SK-N-SH treated with all-trans-retinoic acid at 6 μM for 48 hours (cell line): ENCODE measurements at regions not wholly inside any gene's neighbourhood (a gene's known extent, or its start where the extent isn't known, plus 50 kb on each side); places are given as distances from the start of the nearest gene placed in this dataset.

ENCODE experiments used
- ATAC-seq: fragments of 200-7000 bp; cut with Tn5 transposase; 3 replicates; pipeline ENCODE4 v1.9.1; 2020; ENCODE audit warnings: mild to moderate bottlenecking, moderate library complexity
- ARNTL ChIP-seq: fragments of 450-650 bp; formaldehyde crosslinking; IDR thresholded peaks from 2 replicates; pipeline ENCODE4 v1.5.0; 2020; ENCODE audit warnings: low read depth, mild to moderate bottlenecking, moderate library complexity, borderline replicate concordance
- BACH2 ChIP-seq: fragments of 250-450 bp; sonication (Bioruptor Pico); IDR thresholded peaks from 2 replicates; pipeline ENCODE4 v1.9.0; 2021; ENCODE audit warnings: mild to moderate bottlenecking, borderline replicate concordance
- CREB5 ChIP-seq: fragments of 250-450 bp; sonication (Bioruptor Pico); IDR thresholded peaks from 2 replicates; pipeline ENCODE4 v1.5.1; 2020; ENCODE audit warnings: low read depth, mild to moderate bottlenecking, moderate library complexity
- CSDC2 ChIP-seq: fragments of 250-450 bp; sonication (Bioruptor Pico); IDR thresholded peaks from 2 replicates; pipeline ENCODE4 v1.5.0; 2020; ENCODE audit warnings: mild to moderate bottlenecking, moderate library complexity
- CSRNP3 ChIP-seq: fragments of 250-450 bp; sonication (Bioruptor Pico); IDR thresholded peaks from 2 replicates; pipeline ENCODE4 v1.5.1; 2021; ENCODE audit warnings: mild to moderate bottlenecking, moderate library complexity
- GLIS3 ChIP-seq: fragments of 250-450 bp; sonication (Bioruptor Pico); IDR thresholded peaks from 2 replicates; pipeline ENCODE4 v1.5.0; 2020; ENCODE audit warnings: mild to moderate bottlenecking, moderate library complexity
- ISL1 ChIP-seq: fragments of 250-450 bp; sonication (Bioruptor Pico); IDR thresholded peaks from 2 replicates; pipeline ENCODE4 v2.1.2; 2022; ENCODE audit warnings: mild to moderate bottlenecking, moderate library complexity
- PATZ1 ChIP-seq: fragments of 250-450 bp; sonication (Bioruptor Pico); IDR thresholded peaks from 2 replicates; pipeline ENCODE4 v1.8.0; 2020; ENCODE audit warnings: mild to moderate bottlenecking, moderate library complexity, borderline replicate concordance
- POU6F1 ChIP-seq: fragments of 250-450 bp; sonication (Bioruptor Pico); IDR thresholded peaks from 2 replicates; pipeline ENCODE4 v1.8.0; 2021; ENCODE audit warnings: low read depth, mild to moderate bottlenecking, moderate library complexity, borderline replicate concordance
- PPARA ChIP-seq: fragments of 250-450 bp; sonication (Bioruptor Pico); IDR thresholded peaks from 2 replicates; pipeline ENCODE4 v1.5.0; 2020; ENCODE audit warnings: mild to moderate bottlenecking, borderline replicate concordance
- RARB ChIP-seq: fragments of 250-450 bp; sonication (Bioruptor Pico); IDR thresholded peaks from 2 replicates; pipeline ENCODE4 v1.8.0; 2021; ENCODE audit warnings: mild to moderate bottlenecking, moderate library complexity
- TCF4 ChIP-seq: fragments of 250-450 bp; sonication (Bioruptor Pico); IDR thresholded peaks from 2 replicates; pipeline ENCODE4 v1.8.0; 2021; ENCODE audit warnings: mild to moderate bottlenecking, moderate library complexity, borderline replicate concordance
- TOX ChIP-seq: fragments of 250-450 bp; sonication (Bioruptor Pico); IDR thresholded peaks from 2 replicates; pipeline ENCODE4 v1.8.0; 2021; ENCODE audit warnings: mild to moderate bottlenecking, moderate library complexity, borderline replicate concordance
- ZC3H10 ChIP-seq: fragments of 250-450 bp; sonication (Bioruptor Pico); IDR thresholded peaks from 2 replicates; pipeline ENCODE4 v1.5.1; 2021; ENCODE audit warnings: mild to moderate bottlenecking, moderate library complexity
- ZFP30 ChIP-seq: fragments of 450-650 bp; formaldehyde crosslinking; IDR thresholded peaks from 2 replicates; pipeline ENCODE4 v1.5.0; 2022; ENCODE audit warnings: mild to moderate bottlenecking, moderate library complexity
- ZNF70 ChIP-seq: fragments of 450-650 bp; formaldehyde crosslinking; IDR thresholded peaks from 2 replicates; pipeline ENCODE4 v1.5.0; 2020; ENCODE audit warnings: mild to moderate bottlenecking, moderate library complexity
- ZNF8 ChIP-seq: fragments of 450-650 bp; formaldehyde crosslinking; IDR thresholded peaks from 2 replicates; pipeline ENCODE4 v1.5.0; 2020; ENCODE audit warnings: mild to moderate bottlenecking, moderate library complexity

GRCh38 chr5:171595401-171595800 lies 176.0 kb downstream of the FGF18 start (continued):
- no peak for TF ChIP-seq PATZ1
- TF ChIP-seq, all 23 proteins: peak for 0

- no peak for TF ChIP-seq ARNTL (CRISPR knock-in tag)
- TF ChIP-seq ISL1 (CRISPR knock-in tag), result no peak
- no peak for TF ChIP-seq CREB5 (CRISPR knock-in tag)
- TF ChIP-seq BACH2 (CRISPR knock-in tag), result no peak
- no peak for TF ChIP-seq TCF4 (CRISPR knock-in tag)
- no peak for TF ChIP-seq ZNF70
- no peak for TF ChIP-seq TOX (CRISPR knock-in tag)
- TF ChIP-seq CSDC2 (CRISPR knock-in tag), result no peak
- TF ChIP-seq CSRNP3, result no peak
- no peak for TF ChIP-seq ZNF8 (CRISPR knock-in tag)
- no peak for TF ChIP-seq POU6F1 (CRISPR knock-in tag)
- peak; percentile 65 for ATAC-seq
Observed at GRCh38 chr5:171595801-171596231, 176.4 kb downstream of the FGF18 start.

GRCh38 chr5:171596391-171596878 lies 177.0 kb downstream of the FGF18 start:
- no peak for TF ChIP-seq PPARA (CRISPR knock-in tag)
- TF ChIP-seq CREB5 (CRISPR knock-in tag), result 0 out of 2 replicates have a peak, but pooled peaks have one; percentile 12
- peak; percentile 44; the same call in 1 of the 2 replicates for TF ChIP-seq ISL1 (CRISPR knock-in tag)
- peak; percentile 88 for ATAC-seq

GRCh38 chr5:171597946-171598640 lies 178.6 kb downstream of the FGF18 start:
- TF ChIP-seq PATZ1 (no peak), PPARA (CRISPR knock-in tag) (no peak), RARB (CRISPR knock-in tag) (no peak), POU6F1 (CRISPR knock-in tag) (no peak), ZFP30 (CRISPR knock-in tag) (no peak), ZC3H10 (no peak), GLIS3 (no peak), CREB5 (CRISPR knock-in tag) (no peak), ZNF70 (no peak), TCF4 (CRISPR knock-in tag) (no peak)
- TF ChIP-seq, all 23 proteins: peak for 0
- ATAC-seq, result no peak
